Nephron (organoid): ENCODE measurements at regions not wholly inside any gene's neighbourhood (a gene's known extent, or its start where the extent isn't known, plus 50 kb on each side); places are given as distances from the start of the nearest gene placed in this dataset.
"Not testable (repeated sequence)": the region's sequence is repeated elsewhere in the genome, so short reads cannot be mapped to it uniquely, and the experiment has no call there.

ENCODE experiments used
- H3K27ac Mint-ChIP-seq, 3 experiments: 2 replicates each; pipeline ENCODE4 v1.8.0; 2020; ENCODE audit warnings: mixed read lengths in 3 of 3, mild to moderate bottlenecking in 2 of 3, moderate library complexity in 1 of 3
- H3K27me3 Mint-ChIP-seq: 2 replicates; pipeline ENCODE4 v1.8.0; 2021; ENCODE audit warnings: low read depth, mild to moderate bottlenecking, moderate library complexity, mixed read lengths
- H3K36me3 Mint-ChIP-seq: 2 replicates; pipeline ENCODE4 v1.8.0; 2020; ENCODE audit warnings: low read depth, mixed read lengths
- H3K4me1 Mint-ChIP-seq: 2 replicates; pipeline ENCODE4 v1.8.0; 2020; ENCODE audit warnings: mixed read lengths
- H3K4me3 Mint-ChIP-seq, 3 experiments: 2 replicates each; pipeline ENCODE4 v1.8.0; 2020; ENCODE audit warnings: mild to moderate bottlenecking in 3 of 3, mixed read lengths in 3 of 3, moderate library complexity in 2 of 3
- H3K9me3 Mint-ChIP-seq: 2 replicates; pipeline ENCODE4 v1.8.0; 2020; ENCODE audit warnings: mixed read lengths
- TF ChIP-seq, protein P1 (sequence below), 3 experiments: fragments of 200-600 bp; sonication (generic); IDR thresholded peaks; one replicate each; pipeline ENCODE4 v1.5.0; 2021; ENCODE audit warnings: antibody characterized with exemption in 3 of 3; ENCODE audit not compliant: unreplicated experiment in 3 of 3

DNA sequence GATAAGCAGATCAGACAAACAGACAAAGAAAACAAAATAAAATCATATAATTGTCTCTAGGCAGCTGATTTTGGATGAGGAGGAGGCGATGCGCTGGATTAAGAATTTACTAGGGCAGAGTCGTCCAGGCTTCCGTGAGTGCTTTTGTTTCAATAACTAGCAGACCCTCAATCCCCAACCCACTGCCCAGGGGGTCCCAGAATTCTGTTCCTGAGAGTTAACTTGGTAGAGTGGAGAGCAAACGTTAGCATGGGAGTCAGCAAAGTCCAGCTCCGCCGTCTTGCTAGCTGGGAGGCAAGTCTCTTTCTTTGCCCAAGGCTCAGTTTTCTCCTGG, 95.5 kb upstream of the TBX5 start:
- Mint-ChIP-seq H3K27me3 (peaks cover 93% of the 10 kb centered on the region), H3K4me1 (no peaks in the 10 kb centered on the region), H3K9me3 (no peaks in the 10 kb centered on the region), H3K27ac (no peak overlapping the region), H3K4me3 (peak overlapping the region in 1 of 3 experiments; percentile 47), H3K36me3 (no peaks in the 10 kb centered on the region)
- TF ChIP-seq, protein P1, sequence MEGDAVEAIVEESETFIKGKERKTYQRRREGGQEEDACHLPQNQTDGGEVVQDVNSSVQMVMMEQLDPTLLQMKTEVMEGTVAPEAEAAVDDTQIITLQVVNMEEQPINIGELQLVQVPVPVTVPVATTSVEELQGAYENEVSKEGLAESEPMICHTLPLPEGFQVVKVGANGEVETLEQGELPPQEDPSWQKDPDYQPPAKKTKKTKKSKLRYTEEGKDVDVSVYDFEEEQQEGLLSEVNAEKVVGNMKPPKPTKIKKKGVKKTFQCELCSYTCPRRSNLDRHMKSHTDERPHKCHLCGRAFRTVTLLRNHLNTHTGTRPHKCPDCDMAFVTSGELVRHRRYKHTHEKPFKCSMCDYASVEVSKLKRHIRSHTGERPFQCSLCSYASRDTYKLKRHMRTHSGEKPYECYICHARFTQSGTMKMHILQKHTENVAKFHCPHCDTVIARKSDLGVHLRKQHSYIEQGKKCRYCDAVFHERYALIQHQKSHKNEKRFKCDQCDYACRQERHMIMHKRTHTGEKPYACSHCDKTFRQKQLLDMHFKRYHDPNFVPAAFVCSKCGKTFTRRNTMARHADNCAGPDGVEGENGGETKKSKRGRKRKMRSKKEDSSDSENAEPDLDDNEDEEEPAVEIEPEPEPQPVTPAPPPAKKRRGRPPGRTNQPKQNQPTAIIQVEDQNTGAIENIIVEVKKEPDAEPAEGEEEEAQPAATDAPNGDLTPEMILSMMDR (IDR thresholded peaks at IDR 0.05; ENCODE audit: unreplicated experiment in 3 of 3), result no peak

DNA sequence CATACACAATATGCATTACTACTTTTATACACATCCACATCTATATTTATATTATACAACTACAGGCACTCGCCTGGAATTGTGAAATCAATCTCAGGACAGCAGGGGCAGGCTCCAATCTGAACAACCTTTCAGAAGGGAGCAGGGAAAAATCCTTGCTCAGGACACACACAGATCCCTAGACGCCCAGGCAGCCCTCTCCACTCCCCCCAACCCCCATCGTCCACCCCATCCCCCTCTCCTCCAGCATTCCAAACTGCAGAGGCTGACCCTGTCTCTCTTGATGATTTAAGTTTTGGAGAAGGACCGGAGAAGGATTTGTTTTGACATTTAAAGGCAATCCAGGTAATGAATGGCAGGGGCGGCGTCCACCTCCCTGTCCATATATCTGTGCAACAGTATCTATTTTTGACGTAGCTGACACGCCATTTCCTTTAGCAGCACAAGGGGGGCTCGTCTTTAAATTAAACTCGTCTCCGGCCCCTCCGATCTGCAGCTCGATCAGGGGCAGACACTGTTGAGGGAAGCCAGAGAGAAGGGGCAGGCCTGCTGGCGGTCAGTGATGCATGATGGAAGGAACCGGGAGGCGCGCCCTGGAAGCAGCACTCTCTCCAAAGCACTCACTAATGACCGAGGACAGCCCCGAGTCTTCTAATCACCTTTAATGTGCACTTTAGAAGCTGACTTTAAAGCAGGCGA, 95.0 kb upstream of the TBX5 start:
- Mint-ChIP-seq H3K4me3 (peak overlapping the region in 1 of 3 experiments; percentile 47), H3K9me3 (no peaks in the 10 kb centered on the region)

DNA sequence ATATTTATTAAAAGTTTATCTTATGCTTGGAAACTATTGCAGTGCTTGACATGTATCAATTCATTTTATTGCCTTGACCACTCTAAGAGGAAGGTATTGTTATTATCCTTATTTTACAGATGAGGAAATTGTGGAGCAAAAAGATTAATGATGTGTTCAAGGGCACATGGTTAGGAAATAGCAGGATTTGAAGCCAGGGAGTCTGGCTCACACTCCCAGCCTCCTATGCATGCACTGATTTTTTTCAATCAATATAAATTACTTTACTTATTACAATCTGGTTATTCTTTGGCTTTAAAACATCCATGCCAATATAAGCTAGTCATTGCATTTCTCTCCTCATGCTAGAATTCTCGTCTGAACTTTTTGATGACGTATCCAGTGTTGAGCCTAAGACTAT, 94.2 kb upstream of the TBX5 start:
- no peak overlapping the region for H3K27ac Mint-ChIP-seq
- TF ChIP-seq, protein P1 (IDR thresholded peaks at IDR 0.05; ENCODE audit: unreplicated experiment in 3 of 3), result no peak
- H3K4me1 Mint-ChIP-seq, result no peaks in the 10 kb centered on the region
- H3K27me3 Mint-ChIP-seq, result peaks cover 89% of the 10 kb centered on the region
- no peaks in the 10 kb centered on the region for H3K9me3 Mint-ChIP-seq
- H3K36me3 Mint-ChIP-seq, result no peaks in the 10 kb centered on the region
- no peak overlapping the region for H3K4me3 Mint-ChIP-seq

More for the DNA sequence above, 95.0 kb upstream of the TBX5 start:
- TF ChIP-seq, protein P1 (IDR thresholded peaks at IDR 0.05; ENCODE audit: unreplicated experiment in 3 of 3), result no peak
- H3K27me3 Mint-ChIP-seq, result peaks cover 92% of the 10 kb centered on the region
- H3K4me1 Mint-ChIP-seq, result no peaks in the 10 kb centered on the region
- no peak overlapping the region for H3K27ac Mint-ChIP-seq
- no peaks in the 10 kb centered on the region for H3K36me3 Mint-ChIP-seq

DNA sequence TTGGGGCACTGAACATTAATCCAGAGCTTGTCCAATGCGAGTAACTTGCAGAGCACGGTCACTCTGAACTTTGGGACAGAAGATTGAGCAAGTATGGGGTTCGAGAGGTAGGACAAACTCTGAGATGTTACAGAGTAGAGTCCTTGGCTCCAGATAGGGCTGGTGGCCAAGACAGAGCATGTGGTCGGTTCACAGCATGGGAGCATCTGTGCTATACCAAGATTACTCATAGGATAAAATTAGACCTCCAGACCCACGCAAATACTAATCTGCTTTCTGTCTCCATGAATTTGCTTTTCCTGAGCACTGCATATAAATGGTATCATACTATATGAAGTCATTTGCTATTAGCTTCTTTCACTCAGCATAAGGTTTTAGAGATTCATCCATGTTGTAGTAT, 93.4 kb upstream of the TBX5 start:
- H3K36me3 Mint-ChIP-seq, result no peaks in the 10 kb centered on the region
- H3K4me3 Mint-ChIP-seq, result no peak overlapping the region
- TF ChIP-seq, protein P1 (IDR thresholded peaks at IDR 0.05; ENCODE audit: unreplicated experiment in 3 of 3), result no peak
- no peak overlapping the region for H3K27ac Mint-ChIP-seq
- H3K4me1 Mint-ChIP-seq, result no peaks in the 10 kb centered on the region
- peaks cover 89% of the 10 kb centered on the region for H3K27me3 Mint-ChIP-seq
- no peaks in the 10 kb centered on the region for H3K9me3 Mint-ChIP-seq

DNA sequence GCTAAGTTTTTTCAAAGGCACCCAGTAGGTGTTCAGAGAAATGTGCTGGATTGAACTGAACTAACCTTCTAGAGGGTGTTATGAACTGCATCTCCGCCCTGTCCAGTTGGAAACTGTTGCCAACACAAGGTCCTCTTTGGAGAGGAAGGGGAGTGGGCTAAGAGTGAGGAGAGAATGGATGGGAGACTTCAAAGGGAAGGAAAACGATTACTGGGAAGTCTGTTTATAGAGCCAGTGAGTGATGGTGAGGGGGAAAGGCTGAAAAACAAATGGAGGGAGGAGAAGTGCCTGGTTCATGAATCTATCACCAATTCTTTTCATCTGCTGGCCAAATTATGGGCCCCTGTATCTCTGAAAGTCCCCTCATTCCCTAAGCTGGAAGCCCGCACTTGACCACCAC, 86.0 kb upstream of the TBX5 start:
- Mint-ChIP-seq H3K4me1 (no peaks in the 10 kb centered on the region), H3K9me3 (no peaks in the 10 kb centered on the region), H3K36me3 (no peaks in the 10 kb centered on the region), H3K27ac (no peak overlapping the region), H3K4me3 (no peak overlapping the region), H3K27me3 (peaks cover 82% of the 10 kb centered on the region)
- TF ChIP-seq, protein P1 (IDR thresholded peaks at IDR 0.05; ENCODE audit: unreplicated experiment in 3 of 3), result no peak

DNA sequence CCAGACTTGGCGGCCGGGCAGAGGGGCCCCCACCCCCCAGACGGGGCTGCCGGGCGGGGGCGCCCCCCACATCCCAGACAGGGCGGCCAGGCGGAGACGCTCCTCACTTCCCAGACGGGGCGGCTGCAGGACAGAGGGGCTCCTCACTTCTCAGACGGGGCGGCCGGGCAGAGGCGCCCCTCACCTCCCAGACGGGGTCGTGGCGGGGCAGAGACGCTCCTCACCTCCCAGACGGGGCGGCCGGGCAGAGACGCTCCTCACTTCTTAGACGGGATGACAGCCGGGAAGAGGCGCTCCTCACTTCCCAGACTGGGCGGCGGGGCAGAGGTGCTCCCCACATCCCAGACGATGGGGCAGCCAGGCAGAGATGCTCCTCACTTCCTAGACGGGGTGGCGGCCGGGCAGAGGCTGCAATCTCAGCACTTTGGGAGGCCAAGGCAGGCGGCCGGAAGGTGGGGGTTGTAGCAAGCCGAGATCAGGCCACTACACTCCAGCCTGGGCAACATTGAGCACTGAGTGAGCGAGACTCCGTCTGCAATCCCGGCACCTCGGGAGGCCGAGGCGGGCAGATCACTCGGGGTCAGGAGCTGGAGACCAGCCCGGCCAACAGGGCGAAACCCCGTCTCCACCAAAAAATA, 79.0 kb upstream of the TBX5 start:
- not testable (repeated sequence) for H3K27ac Mint-ChIP-seq, H3K9me3 Mint-ChIP-seq, H3K4me3 Mint-ChIP-seq, H3K4me1 Mint-ChIP-seq, H3K36me3 Mint-ChIP-seq
- peaks cover 80% of the 10 kb centered on the region for H3K27me3 Mint-ChIP-seq
